Retinal pigment epithelial cell (primary cell): ENCODE measurements at regions not wholly inside any gene's neighbourhood (a gene's known extent, or its start where the extent isn't known, plus 50 kb on each side); places are given as distances from the start of the nearest gene placed in this dataset.

Source experiments
- DNase-seq: peaks from one replicate; pipeline ENCODE4 v3.0.0-alpha.2; 2010; ENCODE audit warnings: low read depth
- H3K4me3 ChIP-seq: 2 replicates; pipeline ENCODE4 v1.5.1; 2011; ENCODE audit warnings: mild to moderate bottlenecking, low read length, control low read depth, moderate library complexity
- TF ChIP-seq, protein P1 (sequence below): conservative IDR thresholded peaks from 2 replicates; pipeline ENCODE4 v1.5.1; 2011; ENCODE audit warnings: low read depth, low read length, control low read depth, inconsistent platforms

DNA sequence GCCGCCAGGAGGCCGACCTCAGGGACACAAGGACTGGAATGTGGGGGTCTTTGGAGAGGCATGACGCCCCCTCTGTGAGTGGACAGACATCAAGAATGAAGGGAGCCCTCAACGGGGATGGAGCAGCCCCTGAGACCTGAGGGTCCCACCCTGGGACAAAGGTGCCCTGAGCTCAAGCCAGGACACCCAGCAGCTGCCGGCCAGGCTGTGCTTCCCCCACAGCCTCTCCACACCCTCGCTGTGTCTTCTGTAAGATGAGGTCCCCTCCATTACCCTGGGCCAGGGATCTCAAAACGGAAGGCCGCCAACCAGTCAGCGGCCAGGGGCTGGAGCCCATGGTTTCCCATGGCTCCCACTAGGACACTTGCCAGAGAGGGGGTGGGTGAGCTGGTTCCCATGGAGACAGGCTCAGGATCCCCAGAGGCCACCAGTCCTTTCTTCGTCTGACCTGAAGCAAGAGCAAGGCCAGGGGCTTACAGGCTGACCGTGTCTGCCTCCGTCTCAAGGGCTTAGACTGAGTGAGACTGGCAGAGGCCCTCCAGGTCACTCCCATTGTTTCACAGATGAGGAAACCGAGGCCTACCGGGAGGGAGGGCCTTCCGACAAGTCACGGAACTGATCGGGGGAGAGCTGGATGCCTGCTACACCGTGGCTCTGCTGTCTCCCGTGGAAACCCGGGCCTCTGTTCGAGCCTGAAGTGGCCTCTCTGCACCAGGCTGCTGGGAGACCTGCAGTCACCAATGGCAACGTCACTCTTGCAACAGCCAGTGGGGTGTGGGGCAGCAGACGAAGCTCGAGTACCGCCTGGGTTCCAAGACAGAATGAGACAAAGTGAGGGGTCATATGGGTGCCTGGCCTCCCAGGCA, 91.7 kb upstream of the DIO3 start:
- no peak overlapping the region for H3K4me3 ChIP-seq
- DNase-seq = no peak
- TF ChIP-seq, protein P1, sequence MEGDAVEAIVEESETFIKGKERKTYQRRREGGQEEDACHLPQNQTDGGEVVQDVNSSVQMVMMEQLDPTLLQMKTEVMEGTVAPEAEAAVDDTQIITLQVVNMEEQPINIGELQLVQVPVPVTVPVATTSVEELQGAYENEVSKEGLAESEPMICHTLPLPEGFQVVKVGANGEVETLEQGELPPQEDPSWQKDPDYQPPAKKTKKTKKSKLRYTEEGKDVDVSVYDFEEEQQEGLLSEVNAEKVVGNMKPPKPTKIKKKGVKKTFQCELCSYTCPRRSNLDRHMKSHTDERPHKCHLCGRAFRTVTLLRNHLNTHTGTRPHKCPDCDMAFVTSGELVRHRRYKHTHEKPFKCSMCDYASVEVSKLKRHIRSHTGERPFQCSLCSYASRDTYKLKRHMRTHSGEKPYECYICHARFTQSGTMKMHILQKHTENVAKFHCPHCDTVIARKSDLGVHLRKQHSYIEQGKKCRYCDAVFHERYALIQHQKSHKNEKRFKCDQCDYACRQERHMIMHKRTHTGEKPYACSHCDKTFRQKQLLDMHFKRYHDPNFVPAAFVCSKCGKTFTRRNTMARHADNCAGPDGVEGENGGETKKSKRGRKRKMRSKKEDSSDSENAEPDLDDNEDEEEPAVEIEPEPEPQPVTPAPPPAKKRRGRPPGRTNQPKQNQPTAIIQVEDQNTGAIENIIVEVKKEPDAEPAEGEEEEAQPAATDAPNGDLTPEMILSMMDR = no peak

DNA sequence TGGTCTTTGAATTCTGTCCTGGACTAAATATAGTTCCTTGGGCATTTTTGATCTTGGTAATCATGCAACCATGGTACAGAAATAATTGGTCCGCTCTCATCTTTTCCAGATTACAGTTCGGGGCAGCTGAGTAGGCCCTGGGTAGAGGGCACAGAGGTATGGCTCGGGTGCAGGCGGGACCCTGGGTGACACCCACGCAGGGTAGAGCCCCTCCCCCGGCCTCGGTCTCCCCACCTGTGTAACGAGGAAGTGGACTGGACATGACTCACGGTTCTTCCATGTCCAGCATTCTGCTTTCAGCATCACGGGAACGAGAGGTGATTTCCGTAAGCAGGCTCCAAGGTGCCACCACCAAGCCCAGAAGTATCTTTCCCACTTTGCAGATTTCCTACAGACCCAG, 91.0 kb upstream of the DIO3 start:
- H3K4me3 ChIP-seq = no peak overlapping the region
- TF ChIP-seq, protein P1 = no peak
- no peak for DNase-seq

DNA sequence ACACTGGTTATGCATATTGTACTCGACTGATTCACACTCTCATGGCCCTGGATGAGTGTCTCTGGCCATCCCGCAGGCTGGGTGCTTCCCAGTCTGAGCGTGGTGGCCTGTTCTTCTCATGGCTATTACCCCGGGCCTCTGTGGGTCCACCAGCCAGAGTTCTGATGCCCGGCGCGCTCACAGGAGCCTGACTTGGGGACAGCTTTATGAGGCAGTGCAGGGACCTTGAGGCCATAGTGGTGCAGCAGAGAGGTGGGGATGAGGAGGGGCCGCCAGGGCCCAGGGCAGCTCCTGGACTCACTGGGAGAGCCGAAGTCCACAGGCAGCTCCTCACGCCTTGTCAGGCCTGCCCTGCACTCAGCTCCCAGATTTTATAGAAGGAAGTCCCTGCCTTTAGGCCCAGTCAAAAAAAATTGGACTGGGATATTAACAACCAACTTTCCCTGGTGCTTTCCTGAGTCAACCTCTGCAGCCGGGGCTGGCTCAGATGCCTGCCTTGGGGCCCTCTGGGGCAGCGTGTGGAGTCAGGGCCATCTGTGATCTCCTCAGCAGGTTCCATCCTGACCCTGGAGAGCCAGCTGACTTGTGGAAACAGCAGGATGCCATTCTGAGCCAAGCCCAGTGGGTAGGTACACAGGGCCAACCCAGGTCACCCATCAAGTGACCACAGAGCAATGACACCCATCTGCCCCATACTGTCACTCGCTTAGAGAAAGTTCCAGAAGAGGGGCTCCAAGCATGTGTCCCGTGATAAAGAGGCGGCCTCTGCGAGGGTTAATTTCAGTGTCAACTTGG, 89.4 kb upstream of the DIO3 start:
- H3K4me3 ChIP-seq = no peak overlapping the region
- TF ChIP-seq, protein P1 = no peak
- no peak for DNase-seq

DNA sequence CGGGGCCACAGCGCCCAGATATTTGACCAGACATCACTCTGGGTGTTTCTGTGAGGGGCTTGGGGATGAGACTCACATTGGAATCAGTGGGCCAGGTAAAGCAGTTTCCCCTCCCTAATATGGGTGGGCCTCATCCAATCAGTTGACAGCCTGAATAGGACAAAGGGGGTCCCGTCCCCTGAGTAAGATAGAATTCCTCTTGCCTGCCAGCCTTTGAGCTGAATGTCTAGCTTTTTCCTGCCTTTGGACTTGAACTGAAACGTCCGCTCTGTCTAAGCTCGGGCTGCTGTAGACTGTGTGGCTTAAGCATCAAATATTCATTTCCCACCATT, 88.8 kb upstream of the DIO3 start:
- DNase-seq = no peak
- TF ChIP-seq, protein P1 = no peak
- no peak overlapping the region for H3K4me3 ChIP-seq

DNA sequence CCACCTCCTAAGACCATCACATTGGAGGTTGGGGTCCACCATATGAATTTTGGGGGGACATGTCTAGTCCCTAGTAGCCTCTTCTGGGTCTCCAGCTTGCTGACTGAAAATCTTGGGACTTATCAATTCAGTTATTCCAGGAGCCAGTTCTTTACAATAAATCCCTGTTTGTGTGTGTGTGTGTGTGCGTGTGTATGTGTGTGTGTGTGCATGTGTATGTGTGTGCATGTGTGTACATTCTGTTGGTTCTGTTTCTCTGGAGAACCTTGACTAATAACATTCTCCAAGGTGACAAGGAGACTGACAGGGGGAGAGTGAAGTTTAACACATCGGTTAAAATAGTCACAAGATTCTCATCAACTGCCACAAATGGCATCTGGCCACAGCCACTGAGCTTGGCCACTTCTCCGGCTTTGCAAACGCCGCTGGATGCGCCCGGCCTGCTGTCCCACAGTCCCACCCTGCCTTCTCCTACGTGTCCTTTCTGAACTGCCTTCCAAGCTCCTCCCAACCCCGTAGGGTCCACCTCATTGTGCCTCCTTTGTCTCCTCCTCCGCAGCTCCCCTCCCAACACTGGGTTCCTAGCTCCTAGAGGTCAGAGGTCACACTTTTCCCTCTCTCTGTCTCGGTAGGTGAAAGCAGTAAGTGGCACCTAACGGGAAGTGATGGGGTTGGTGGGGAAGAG, 88.1 kb upstream of the DIO3 start:
- H3K4me3 ChIP-seq = no peak overlapping the region
- no peak for DNase-seq
- TF ChIP-seq, protein P1 = no peak

DNA sequence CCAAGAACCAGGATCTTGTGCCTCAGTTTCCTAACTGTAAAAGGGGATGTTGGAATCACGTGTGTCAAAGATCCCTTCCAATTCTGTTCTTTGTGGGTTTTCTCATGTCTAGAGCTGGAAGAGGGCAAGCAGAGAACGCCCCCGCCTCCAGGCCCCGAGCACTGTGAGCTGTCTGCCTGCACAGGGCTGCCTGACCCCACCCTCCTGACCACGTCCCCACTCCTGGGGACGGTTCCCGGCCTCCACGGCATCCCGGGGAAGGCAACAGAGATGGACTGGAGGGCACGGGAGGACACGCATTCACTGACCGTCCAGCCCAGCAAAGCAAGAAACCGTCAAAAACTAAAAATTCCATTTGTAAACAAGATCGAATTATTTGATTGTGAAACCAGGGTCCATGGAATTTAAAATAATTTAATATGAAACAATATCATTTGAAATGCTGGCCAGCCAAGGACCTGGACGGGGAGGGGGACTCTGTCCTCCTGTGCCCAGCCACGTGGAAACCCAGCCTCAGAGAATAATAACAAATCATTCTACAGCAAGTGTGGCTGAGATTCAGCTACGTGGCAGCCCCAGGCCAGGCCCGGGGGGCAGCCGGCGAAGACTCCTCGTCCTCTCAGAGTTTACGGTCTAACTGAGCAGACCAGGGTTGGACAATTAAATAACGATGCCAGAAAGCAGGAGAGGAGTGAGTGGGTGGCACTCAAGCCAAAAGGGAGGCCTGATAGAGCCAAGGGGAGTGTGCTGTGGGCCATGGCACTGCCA, 87.3 kb upstream of the DIO3 start:
- no peak overlapping the region for H3K4me3 ChIP-seq
- DNase-seq = no peak
- TF ChIP-seq, protein P1 = no peak
